Body of pancreas (tissue), 4 donors: ENCODE measurements at regions not wholly inside any gene's neighbourhood (a gene's known extent, or its start where the extent isn't known, plus 50 kb on each side); places are given as distances from the start of the nearest gene placed in this dataset.

Source experiments
- ATAC-seq: fragments of 150-250 bp; one replicate; pipeline ENCODE4 v1.9.1; 2016
- DNase-seq, 4 donors: peaks; one replicate each; pipeline ENCODE4 v3.0.0-alpha.2; 2019
- H3K27ac ChIP-seq, 4 donors: fragments of 200-600 bp; sonication (generic); 1 replicate in 3 of 4; 2 replicates in 1 of 4; pipeline versions ENCODE4 v1.5.1 to v1.6.1; 2016 to 2019; ENCODE audit warnings: mild to moderate bottlenecking in 1 of 4, mixed read lengths in 1 of 4, moderate library complexity in 1 of 4
- H3K27me3 ChIP-seq, 2 donors: fragments of 200-600 bp; sonication (generic); one replicate each; pipeline ENCODE4 v1.6.0; 2016; ENCODE audit warnings: mild to moderate bottlenecking in 1 of 2
- H3K36me3 ChIP-seq, 2 donors: fragments of 200-600 bp; sonication (generic); replicated peaks in 1 of 2; 2 replicates each; pipeline ENCODE4 v1.5.1; 2016; ENCODE audit warnings: low read depth in 2 of 2; ENCODE audit not compliant: insufficient read depth in 1 of 2
- H3K4me1 ChIP-seq: fragments of 200-600 bp; sonication (generic); one replicate; pipeline ENCODE4 v1.6.0; 2016
- H3K4me3 ChIP-seq, 2 donors: fragments of 200-600 bp; sonication (generic); 1 replicate in 1 of 2; 2 replicates in 1 of 2; pipeline ENCODE4 v1.5.1; 2016 to 2019
- H3K9me3 ChIP-seq, 3 donors: fragments of 200-600 bp; sonication (generic); 1 replicate in 2 of 3; 2 replicates in 1 of 3; pipeline ENCODE4 v1.5.1; 2016
- CTCF ChIP-seq, 7 experiments: fragments of 450-650 bp in 4 of 7; fragments of 200-600 bp in 3 of 7; sonication (generic) in 3 of 7; IDR thresholded peaks; one replicate each; pipeline ENCODE4 v1.5.1; 2016 to 2019; ENCODE audit warnings: antibody characterized with exemption in 7 of 7
- POLR2A ChIP-seq, 3 donors: fragments of 450-650 bp; IDR thresholded peaks; one replicate each; pipeline ENCODE4 v1.6.1; 2016; ENCODE audit warnings: antibody characterized with exemption in 3 of 3, mild to moderate bottlenecking in 2 of 3
- WGBS, 2 donors: methylation state at CpG; one replicate each; pipeline ENCODE4 v1.1.5; 2017; 5-methylcytosine and 5-hydroxymethylcytosine counted together
- intact Hi-C: fragments of 100-400 bp; cut with DNase I; formaldehyde crosslinking; loops from one replicate; pipeline ENCODE4 v1.15.1; 2023

GRCh38 chr1:8083739-8084484 lies 57.8 kb upstream of the ERRFI1 start:
- TF ChIP-seq POLR2A (IDR thresholded peaks at IDR 0.05) (no peak), CTCF (IDR thresholded peaks at IDR 0.05) (no peak)
- H3K4me1 ChIP-seq = peaks cover 14% of the 10 kb centered on the region
- peak overlapping the region in 3 of 4 donors; percentile 26 to 61 (median 35) for H3K27ac ChIP-seq
- intact Hi-C loops = no loop called here
- 38 to 41% methylated on average over 9 of the region's 9 CpGs for WGBS, 2 donors
- H3K36me3 ChIP-seq = no peaks in the 10 kb centered on the region
- H3K27me3 ChIP-seq = no peaks in the 10 kb centered on the region
- ATAC-seq = peak; percentile 64
- H3K9me3 ChIP-seq = no peaks in the 10 kb centered on the region
- peak in 2 of 4 donors; percentile 21 to 31 for DNase-seq
- no peak overlapping the region for H3K4me3 ChIP-seq

GRCh38 chr1:8082945-8083344 lies 56.8 kb upstream of the ERRFI1 start:
- Histone ChIP-seq H3K27me3 (no peaks in the 10 kb centered on the region), H3K27ac (peak overlapping the region in 1 of 4 donors; percentile 35), H3K4me3 (no peak overlapping the region), H3K36me3 (no peaks in the 10 kb centered on the region), H3K9me3 (no peaks in the 10 kb centered on the region), H3K4me1 (peaks cover 22% of the 10 kb centered on the region)
- no peak for TF ChIP-seq POLR2A (IDR thresholded peaks at IDR 0.05)
- no peak for TF ChIP-seq CTCF (IDR thresholded peaks at IDR 0.05)
- WGBS, 2 donors = 49 to 63% methylated on average over 2 of the region's 2 CpGs
- peak in 1 of 4 donors; percentile 15 for DNase-seq
- ATAC-seq = peak; percentile 21
- intact Hi-C loops = no loop called here

- intact Hi-C loops = no loop called here
- no peaks in the 10 kb centered on the region for H3K27me3 ChIP-seq
- ATAC-seq = peak; percentile 26
- H3K4me1 ChIP-seq = peaks cover 38% of the 10 kb centered on the region
- DNase-seq = no peak
- H3K9me3 ChIP-seq = no peaks in the 10 kb centered on the region
- no peaks in the 10 kb centered on the region for H3K36me3 ChIP-seq
- H3K4me3 ChIP-seq = no peak overlapping the region
- no peak for TF ChIP-seq POLR2A (IDR thresholded peaks at IDR 0.05)
- TF ChIP-seq CTCF (IDR thresholded peaks at IDR 0.05) = no peak
- WGBS, 2 donors = 70 to 76% methylated on average over 6 of the region's 6 CpGs
- peak overlapping the region; percentile 40 to 80 (median 54) for H3K27ac ChIP-seq
Observed at GRCh38 chr1:8078176-8078671, 52.1 kb upstream of the ERRFI1 start.

GRCh38 chr1:8077602-8078001 lies 51.5 kb upstream of the ERRFI1 start:
- intact Hi-C loops = no loop called here
- DNase-seq (no peak), ATAC-seq (no peak)
- H3K9me3 ChIP-seq = no peaks in the 10 kb centered on the region
- H3K27me3 ChIP-seq = no peaks in the 10 kb centered on the region
- peak overlapping the region; percentile 36 to 80 (median 67) for H3K27ac ChIP-seq
- no peaks in the 10 kb centered on the region for H3K36me3 ChIP-seq
- WGBS, 2 donors = 42 to 50% methylated on average over 4 of the region's 4 CpGs
- no peak overlapping the region for H3K4me3 ChIP-seq
- no peak for TF ChIP-seq POLR2A (IDR thresholded peaks at IDR 0.05)
- no peak for TF ChIP-seq CTCF (IDR thresholded peaks at IDR 0.05)
- H3K4me1 ChIP-seq = peaks cover 38% of the 10 kb centered on the region
